ENCODE measurements at regions not wholly inside any gene's neighbourhood (a gene's known extent, or its start where the extent isn't known, plus 50 kb on each side); places are given as distances from the start of the nearest gene placed in this dataset.
"Not testable (repeated sequence)": the region's sequence is repeated elsewhere in the genome, so short reads cannot be mapped to it uniquely, and the experiment has no call there.

GRCh38 chr5:100691548-100691947 lies 156.4 kb downstream of the FAM174A start:
- intact Hi-C loops (cut with DNase I) = no loop called here
- DNase-seq = no peak
- ATAC-seq = no peak

- no peak for ATAC-seq
- DNase-seq = no peak
- intact Hi-C loops (cut with DNase I) = no loop called here
These were observed 158.3 kb downstream of the FAM174A start for GRCh38 chr5:100693481-100693880.

- intact Hi-C loops (cut with DNase I) = no loop called here
- ATAC-seq (no peak), DNase-seq (no peak)
These were observed 158.9 kb downstream of the FAM174A start for GRCh38 chr5:100694100-100694499.

GRCh38 chr5:100697970-100698369 lies 162.8 kb downstream of the FAM174A start:
- DNase-seq (no peak), ATAC-seq (no peak)
- intact Hi-C loops (cut with DNase I) = no loop called here

- peak; percentile 27 to 39 for ATAC-seq
- no peak for DNase-seq
- intact Hi-C loops (cut with DNase I) = no loop called here
These were observed 171.6 kb downstream of the FAM174A start for GRCh38 chr5:100706776-100707175.

- intact Hi-C loops (cut with DNase I) = no loop called here
- ATAC-seq (peak in 1 of 2 donors; percentile 25), DNase-seq (no peak)
These were observed 173.5 kb downstream of the FAM174A start for GRCh38 chr5:100708645-100709171.

GRCh38 chr5:100709771-100710170 lies 174.6 kb downstream of the FAM174A start:
- DNase-seq (no peak), ATAC-seq (peak; percentile 64 to 78)
- intact Hi-C loops (cut with DNase I) = no loop called here

GRCh38 chr5:100714780-100715179 lies 179.6 kb downstream of the FAM174A start:
- DNase-seq; ATAC-seq; intact Hi-C loops (cut with DNase I): not testable (repeated sequence)

GRCh38 chr5:100722657-100723056 lies 180.4 kb downstream of the ST8SIA4 start:
- intact Hi-C loops (cut with DNase I) = no loop called here
- DNase-seq (no peak), ATAC-seq (no peak)

- intact Hi-C loops (cut with DNase I) = no loop called here
These were observed 179.9 kb downstream of the ST8SIA4 start for GRCh38 chr5:100723229-100723628.

GRCh38 chr5:100726116-100726515 lies 177.0 kb downstream of the ST8SIA4 start:
- intact Hi-C loops (cut with DNase I) = no loop called here
- no peak for DNase-seq
- no peak for ATAC-seq

More at GRCh38 chr5:100723229-100723628, 179.9 kb downstream of the ST8SIA4 start:
- DNase-seq = no peak
- no peak for ATAC-seq

- DNase-seq (no peak), ATAC-seq (no peak)
- intact Hi-C loops (cut with DNase I) = no loop called here
These were observed 171.3 kb downstream of the ST8SIA4 start for GRCh38 chr5:100731768-100732167.

GRCh38 chr5:100746730-100747129 lies 156.4 kb downstream of the ST8SIA4 start:
- ATAC-seq = peak in 1 of 2 donors; percentile 25
- intact Hi-C loops (cut with DNase I) = no loop called here
- no peak for DNase-seq

- intact Hi-C loops (cut with DNase I) = no loop called here
- DNase-seq (no peak), ATAC-seq (no peak)
These were observed 153.3 kb downstream of the ST8SIA4 start for GRCh38 chr5:100749771-100750284.

GRCh38 chr5:100755435-100755834 lies 147.6 kb downstream of the ST8SIA4 start:
- no peak for ATAC-seq

More at GRCh38 chr5:100755435-100755834, 147.6 kb downstream of the ST8SIA4 start:
- intact Hi-C loops (cut with DNase I) = no loop called here
- DNase-seq = no peak
